HepG2 (cell line): ENCODE measurements at regions not wholly inside any gene's neighbourhood (a gene's known extent, or its start where the extent isn't known, plus 50 kb on each side); places are given as distances from the start of the nearest gene placed in this dataset.
A peak's percentile ranks its signal among the peaks of the same experiment; 100 is the strongest.

Source experiments
- ATF7-NPFF ChIP-seq: sonication (generic); formaldehyde crosslinking; IDR thresholded peaks from 2 replicates; pipeline ENCODE4 v1.8.1; 2023; ENCODE audit warnings: mild to moderate bottlenecking, low read depth, missing genetic modification reagents, moderate library complexity
- CERS6 ChIP-seq: sonication (generic); formaldehyde crosslinking; IDR thresholded peaks from 2 replicates; pipeline ENCODE4 v1.5.0; 2020; ENCODE audit warnings: missing genetic modification reagents
- FOXA1 ChIP-seq, 2 experiments: fragments of 450-650 bp in 1 of 2; sonication (generic) in 1 of 2; formaldehyde crosslinking in 1 of 2; IDR thresholded peaks; 2 replicates each; pipeline versions ENCODE4 v1.4.0 to v1.6.1; 2016 to 2020; ENCODE audit warnings: missing genetic modification reagents in 1 of 2
- FOXP4 ChIP-seq: sonication (generic); formaldehyde crosslinking; IDR thresholded peaks from 2 replicates; pipeline ENCODE4 v1.4.0; 2020; ENCODE audit warnings: missing genetic modification reagents
- GPN1 ChIP-seq: sonication (generic); formaldehyde crosslinking; IDR thresholded peaks from 2 replicates; pipeline ENCODE4 v1.5.1; 2020; ENCODE audit warnings: missing genetic modification reagents, borderline replicate concordance
- IRF1 ChIP-seq: sonication (generic); formaldehyde crosslinking; IDR thresholded peaks from 2 replicates; pipeline ENCODE4 v1.4.0; 2020; ENCODE audit warnings: low read depth, mild to moderate bottlenecking, missing genetic modification reagents
- KDM3A ChIP-seq: IDR thresholded peaks from 2 replicates; pipeline ENCODE4 v1.6.1; 2018; ENCODE audit warnings: low read depth, missing compliant biosample characterization
- MED13 ChIP-seq: sonication (generic); formaldehyde crosslinking; IDR thresholded peaks from 2 replicates; pipeline ENCODE4 v1.5.0; 2020; ENCODE audit warnings: missing genetic modification reagents
- MED8 ChIP-seq: sonication (generic); formaldehyde crosslinking; IDR thresholded peaks from 2 replicates; pipeline ENCODE4 v1.8.1; 2023; ENCODE audit warnings: mild to moderate bottlenecking, missing genetic modification reagents; ENCODE audit not compliant: insufficient replicate concordance
- PAWR ChIP-seq: sonication (generic); formaldehyde crosslinking; IDR thresholded peaks from 2 replicates; pipeline ENCODE4 v1.4.0; 2020; ENCODE audit warnings: missing genetic modification reagents, mild to moderate bottlenecking, borderline replicate concordance
- RORA ChIP-seq: sonication (generic); formaldehyde crosslinking; IDR thresholded peaks from 2 replicates; pipeline ENCODE4 v1.5.0; 2020; ENCODE audit warnings: mild to moderate bottlenecking, missing genetic modification reagents, moderate library complexity
- ZBTB2 ChIP-seq: sonication (generic); formaldehyde crosslinking; IDR thresholded peaks from 2 replicates; pipeline ENCODE4 v1.8.0; 2022; ENCODE audit warnings: low read depth, missing genetic modification reagents
- ZHX2 ChIP-seq, 2 experiments: sonication (generic) in 1 of 2; formaldehyde crosslinking in 1 of 2; IDR thresholded peaks; 2 replicates each; pipeline versions ENCODE4 v1.6.1 to v1.9.0; 2014 to 2022; ENCODE audit warnings: antibody characterized with exemption in 1 of 2, borderline replicate concordance in 1 of 2, inconsistent platforms in 1 of 2, low read depth in 1 of 2, missing genetic modification reagents in 1 of 2
- ZNF10 ChIP-seq: sonication (generic); formaldehyde crosslinking; IDR thresholded peaks from 2 replicates; pipeline ENCODE4 v1.4.0; 2020; ENCODE audit warnings: mild to moderate bottlenecking, low read depth, missing genetic modification reagents, borderline replicate concordance
- ZNF674 ChIP-seq: sonication (generic); formaldehyde crosslinking; IDR thresholded peaks from 2 replicates; pipeline ENCODE4 v1.5.0; 2020; ENCODE audit warnings: low read depth, mild to moderate bottlenecking, missing genetic modification reagents

- TF ChIP-seq ZHX2 (IDR thresholded peaks at IDR 0.05; ENCODE audit: low read depth) (no peak), ZHX2 (CRISPR knock-in tag; IDR thresholded peaks at IDR 0.05; ENCODE audit: borderline replicate concordance) (peak; percentile 62; the same call in 1 of the 2 replicates), PAWR (CRISPR knock-in tag) (no peak), IRF1 (no peak), MED13 (CRISPR knock-in tag) (0 out of 2 replicates have a peak, but pooled peaks have one; percentile 46), ZBTB2 (CRISPR knock-in tag) (no peak), KDM3A (CRISPR knock-in tag) (no peak; the same call in 1 of the 2 replicates), RORA (CRISPR knock-in tag) (no peak), ZNF10 (CRISPR knock-in tag) (no peak), GPN1 (no peak), FOXP4 (CRISPR knock-in tag) (no peak), MED8 (CRISPR knock-in tag) (no peak), ATF7-NPFF (CRISPR knock-in tag) (no peak; the same call in 1 of the 2 replicates), FOXA1 (IDR thresholded peaks at IDR 0.05) (no peak), FOXA1 (CRISPR knock-in tag; IDR thresholded peaks at IDR 0.05) (no peak), ZNF674 (CRISPR knock-in tag) (no peak), CERS6 (CRISPR knock-in tag) (no peak)
These were observed 127.4 kb upstream of the DPYD start (continued) for GRCh38 chr1:98048244-98048643.
